ENCODE measurements at regions not wholly inside any gene's neighbourhood (a gene's known extent, or its start where the extent isn't known, plus 50 kb on each side); places are given as distances from the start of the nearest gene placed in this dataset.

GRCh38 chr13:91046715-91047327 is 300.7 kb upstream of the MIR17HG start:
- TF ChIP-seq CTCF (IDR thresholded peaks at IDR 0.05) = no peak
- Histone ChIP-seq H3K27ac (no peak overlapping the region), H3K4me1 (no peaks in the 10 kb centered on the region), H3K4me3 (no peak overlapping the region), H3K27me3 (no peaks in the 10 kb centered on the region), H3K9me3 (no peaks in the 10 kb centered on the region), H3K36me3 (no peaks in the 10 kb centered on the region)
- DNase-seq (ENCODE audit: low spot score) = no peak

GRCh38 chr13:91050970-91051369 is 296.5 kb upstream of the MIR17HG start:
- no peak overlapping the region for H3K27ac ChIP-seq
- no peak for TF ChIP-seq CTCF (IDR thresholded peaks at IDR 0.05)
- no peak for DNase-seq (ENCODE audit: low spot score)
- H3K4me3 ChIP-seq = no peak overlapping the region
- H3K36me3 ChIP-seq = no peaks in the 10 kb centered on the region
- no peaks in the 10 kb centered on the region for H3K9me3 ChIP-seq
- no peaks in the 10 kb centered on the region for H3K27me3 ChIP-seq
- no peaks in the 10 kb centered on the region for H3K4me1 ChIP-seq

- Histone ChIP-seq H3K9me3 (peaks cover 0 to 3% of the 10 kb centered on the region in 2 donors), H3K36me3 (no peaks in the 10 kb centered on the region), H3K4me1 (no peaks in the 10 kb centered on the region), H3K4me3 (no peak overlapping the region), H3K27ac (no peak overlapping the region), H3K27me3 (no peaks in the 10 kb centered on the region)
- TF ChIP-seq CTCF (IDR thresholded peaks at IDR 0.05) = no peak
- DNase-seq (ENCODE audit: low spot score) = no peak
Observed at GRCh38 chr13:91052876-91053275, 294.6 kb upstream of the MIR17HG start.

GRCh38 chr13:91053318-91054065 is 294.0 kb upstream of the MIR17HG start:
- peaks cover 3 to 8% of the 10 kb centered on the region in 2 donors for H3K9me3 ChIP-seq
- no peaks in the 10 kb centered on the region for H3K36me3 ChIP-seq
- no peak for DNase-seq (ENCODE audit: low spot score)
- no peak for TF ChIP-seq CTCF (IDR thresholded peaks at IDR 0.05)
- H3K4me1 ChIP-seq = no peaks in the 10 kb centered on the region
- H3K4me3 ChIP-seq = no peak overlapping the region
- H3K27ac ChIP-seq = no peak overlapping the region
- no peaks in the 10 kb centered on the region for H3K27me3 ChIP-seq

- no peaks in the 10 kb centered on the region for H3K36me3 ChIP-seq
- no peaks in the 10 kb centered on the region for H3K27me3 ChIP-seq
- no peak for DNase-seq (ENCODE audit: low spot score)
- no peak overlapping the region for H3K4me3 ChIP-seq
- no peaks in the 10 kb centered on the region for H3K4me1 ChIP-seq
- H3K27ac ChIP-seq = no peak overlapping the region
- H3K9me3 ChIP-seq = peaks cover 4 to 16% of the 10 kb centered on the region in 2 donors
- TF ChIP-seq CTCF (IDR thresholded peaks at IDR 0.05) = no peak
Observed at GRCh38 chr13:91054902-91055301, 292.6 kb upstream of the MIR17HG start.

All from right atrium auricular region (tissue), 2 donors.